ENCODE measurements at regions not wholly inside any gene's neighbourhood (a gene's known extent, or its start where the extent isn't known, plus 50 kb on each side); places are given as distances from the start of the nearest gene placed in this dataset.

- TF ChIP-seq ZFX (IDR thresholded peaks at IDR 0.05) (no peak), CTCF (conservative IDR thresholded peaks at IDR 0.05) (no peak)
Observed at GRCh38 chr20:54772893-54773642, 297.7 kb downstream of the DOK5 start.
